HG03280 (cell line): ENCODE measurements at regions not wholly inside any gene's neighbourhood (a gene's known extent, or its start where the extent isn't known, plus 50 kb on each side); places are given as distances from the start of the nearest gene placed in this dataset.
"Not testable (repeated sequence)": the region's sequence is repeated elsewhere in the genome, so short reads cannot be mapped to it uniquely, and the experiment has no call there.

Experiments used
- ATAC-seq: cut with Tn5 transposase; IDR thresholded peaks from one replicate; pipeline ENCODE4 v1.9.1; 2021; ENCODE audit warnings: mild to moderate bottlenecking, moderate library complexity; ENCODE audit not compliant: unreplicated experiment

DNA sequence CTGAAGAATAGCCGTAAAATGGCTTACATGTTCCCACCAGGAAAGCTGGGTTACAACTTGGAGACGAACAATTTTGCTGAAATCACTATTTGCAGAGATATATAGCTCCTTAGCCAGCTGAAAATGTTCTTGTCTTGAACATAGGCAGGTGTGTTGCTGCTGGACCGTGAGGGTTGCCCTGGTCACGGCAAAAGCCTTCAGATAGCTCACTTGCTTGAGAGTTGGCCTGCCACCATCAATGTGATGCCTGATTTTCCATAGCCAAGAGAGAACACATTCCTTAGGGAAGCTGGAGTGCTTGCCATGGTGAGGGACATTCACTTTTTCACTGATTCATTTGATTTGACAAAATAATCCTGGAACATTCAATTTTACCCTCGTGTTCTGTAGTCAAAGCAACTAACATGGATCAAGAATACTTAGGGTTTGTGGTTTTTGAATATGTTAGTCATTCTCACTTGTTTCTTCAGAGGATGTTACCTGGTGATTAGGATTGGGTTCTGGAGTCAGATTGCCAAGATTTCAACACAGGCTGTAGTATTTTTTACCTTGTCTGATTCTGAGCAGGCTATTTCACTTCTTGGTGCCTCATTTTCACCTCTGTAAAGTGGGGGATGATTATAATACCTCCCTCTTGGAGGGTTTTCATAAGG, 536.9 kb downstream of the RAPGEF2 start:
- no peak for ATAC-seq

DNA sequence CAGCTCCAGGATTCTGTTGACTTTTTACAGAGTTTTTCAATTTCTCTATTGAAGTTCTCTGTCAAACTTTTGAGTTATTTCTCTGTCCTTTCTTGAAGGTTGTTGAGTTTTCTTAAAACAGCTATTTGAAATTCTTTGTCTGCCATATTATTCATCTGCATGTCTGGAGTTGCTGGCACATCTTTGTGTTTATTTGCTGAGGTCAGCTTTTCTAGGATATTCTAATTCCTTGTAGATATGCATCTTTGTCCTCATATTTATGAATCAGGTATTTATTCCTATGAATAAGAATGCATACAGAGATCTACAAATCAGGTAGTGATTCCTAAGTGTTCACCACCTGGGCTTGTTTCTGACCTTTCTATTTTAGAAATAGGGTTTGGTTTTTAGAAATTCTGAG, 546.4 kb downstream of the RAPGEF2 start:
- no peak for ATAC-seq

DNA sequence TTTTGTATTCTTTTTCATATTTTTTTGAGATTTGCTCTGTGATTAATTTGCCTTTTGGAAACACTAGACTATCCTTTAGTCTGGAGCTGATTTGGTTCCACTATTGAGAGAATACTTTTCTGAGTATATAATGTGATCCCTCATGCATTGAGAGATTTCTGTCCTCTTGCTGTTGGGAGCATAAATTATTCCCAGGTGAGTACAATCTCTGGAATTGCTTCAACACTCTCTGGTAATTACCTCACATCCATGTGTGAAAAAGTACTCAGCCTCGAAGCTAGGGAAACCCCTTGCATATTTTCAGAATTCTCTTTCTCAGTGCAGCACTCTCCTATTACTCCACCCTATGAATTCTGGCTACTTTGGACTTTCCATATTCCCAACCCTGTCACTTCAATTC, 550.0 kb downstream of the RAPGEF2 start:
- ATAC-seq: no peak

DNA sequence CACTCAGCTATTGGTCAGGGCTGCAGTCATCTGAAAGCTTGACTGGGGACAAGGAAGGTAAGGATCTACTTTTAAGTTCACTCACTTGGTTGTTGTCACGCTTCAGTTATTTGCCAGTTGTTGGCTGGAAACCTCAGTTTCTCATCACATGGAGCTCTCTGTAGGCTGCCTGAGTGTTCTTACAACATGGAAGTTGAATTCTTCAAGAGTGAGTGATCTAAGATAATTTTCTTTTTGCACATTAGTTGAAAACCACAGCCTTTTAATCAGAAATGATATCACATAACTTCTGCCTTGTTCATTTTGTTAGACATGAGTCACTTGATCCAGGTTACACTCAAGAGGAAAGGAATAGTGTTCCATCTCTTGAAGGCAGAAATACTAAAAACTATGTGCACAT, 552.7 kb downstream of the RAPGEF2 start:
- ATAC-seq: no peak

DNA sequence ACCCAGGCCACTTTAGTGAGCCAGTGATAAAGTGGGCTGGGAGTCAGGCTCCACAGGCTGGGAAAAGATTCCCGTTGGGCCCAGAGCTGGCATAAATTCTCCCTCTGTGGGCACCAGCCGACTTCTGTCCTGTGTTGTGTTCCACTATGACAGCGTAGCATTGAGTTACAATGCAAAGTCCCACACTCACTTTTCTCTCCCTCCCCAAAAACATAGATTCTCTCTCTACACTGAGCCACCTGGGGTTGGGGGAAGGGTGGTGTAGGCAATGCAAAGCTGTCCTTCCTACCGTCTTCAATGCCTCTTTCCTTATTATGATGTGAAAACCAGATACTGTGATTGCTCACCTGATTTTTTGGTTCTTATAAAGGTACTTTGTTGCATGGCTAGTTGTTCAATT, 566.2 kb downstream of the RAPGEF2 start:
- no peak for ATAC-seq

DNA sequence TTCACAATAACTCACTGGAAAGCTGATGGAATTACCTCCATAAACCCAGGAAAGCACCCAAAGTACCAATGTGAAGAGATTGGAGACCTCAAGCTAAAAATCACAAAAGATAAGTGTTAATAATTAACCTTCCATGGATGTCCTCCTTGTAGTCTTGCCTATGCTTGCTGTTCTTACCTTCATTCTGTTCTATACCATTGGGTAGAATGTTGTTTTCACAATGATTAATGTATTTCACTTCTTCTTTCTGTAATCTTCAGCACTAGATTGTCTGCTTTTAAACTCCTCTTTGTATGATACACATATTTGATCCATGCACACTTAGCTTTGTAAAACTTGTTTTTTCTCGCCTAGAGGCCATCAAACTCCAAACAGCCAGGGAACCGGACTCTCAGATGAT, 570.3 kb downstream of the RAPGEF2 start:
- ATAC-seq: no peak

DNA sequence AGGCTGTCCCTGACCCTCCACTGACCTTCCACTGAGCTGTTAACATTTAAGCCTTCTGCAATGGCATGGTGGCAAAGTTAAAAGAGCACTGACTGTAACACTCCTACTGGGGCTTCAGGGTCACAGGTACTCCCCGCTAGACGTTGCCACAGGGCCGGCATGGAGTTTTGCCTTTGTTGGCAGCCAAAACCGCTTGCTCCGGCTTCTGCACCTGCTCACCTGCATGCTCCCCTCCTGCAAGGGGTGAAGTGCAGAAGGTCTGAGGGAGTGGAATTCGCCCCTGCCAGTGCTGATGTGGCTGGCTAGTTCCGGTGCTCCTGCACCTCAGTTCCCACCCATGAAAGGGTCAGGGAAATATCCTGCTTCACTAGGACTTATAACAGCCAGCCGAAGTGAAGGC, 571.4 kb downstream of the RAPGEF2 start:
- no peak for ATAC-seq

DNA sequence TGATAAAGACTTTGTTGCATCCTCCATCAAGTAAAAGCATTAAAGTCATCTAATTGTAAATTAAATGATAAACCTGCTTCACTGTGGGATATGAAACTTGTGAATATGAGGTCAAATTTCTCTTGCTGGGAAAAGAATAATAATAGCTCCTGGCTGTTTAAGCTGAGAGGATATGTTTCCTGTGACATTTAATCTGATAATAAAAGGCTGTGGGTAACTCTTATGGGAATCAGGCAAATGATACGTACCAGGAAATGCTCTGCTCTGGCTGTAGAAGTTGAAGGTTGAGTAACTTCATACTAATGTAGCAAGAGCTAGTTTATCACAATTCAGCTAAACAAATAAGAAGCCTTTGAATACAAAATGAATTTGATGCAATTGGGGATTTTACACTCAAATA, 574.6 kb downstream of the RAPGEF2 start:
- no peak for ATAC-seq

DNA sequence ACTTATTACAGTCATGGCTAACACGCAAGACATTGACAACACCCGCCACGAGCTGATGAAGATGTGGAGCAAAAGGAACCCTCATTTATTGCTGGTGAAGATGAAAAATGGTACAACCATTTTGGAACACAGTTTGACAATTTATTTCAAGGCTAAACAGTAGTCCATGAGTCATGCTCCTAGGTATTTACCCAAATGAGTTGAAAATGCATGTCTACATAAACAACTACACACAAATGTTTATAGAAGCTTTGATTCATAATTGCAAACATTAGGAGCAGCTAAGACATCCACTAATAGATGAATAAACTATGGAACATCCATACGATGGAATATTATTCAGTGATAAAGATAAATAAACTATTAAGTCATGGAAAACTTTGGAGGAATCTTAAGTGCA, 580.1 kb downstream of the RAPGEF2 start:
- no peak for ATAC-seq

DNA sequence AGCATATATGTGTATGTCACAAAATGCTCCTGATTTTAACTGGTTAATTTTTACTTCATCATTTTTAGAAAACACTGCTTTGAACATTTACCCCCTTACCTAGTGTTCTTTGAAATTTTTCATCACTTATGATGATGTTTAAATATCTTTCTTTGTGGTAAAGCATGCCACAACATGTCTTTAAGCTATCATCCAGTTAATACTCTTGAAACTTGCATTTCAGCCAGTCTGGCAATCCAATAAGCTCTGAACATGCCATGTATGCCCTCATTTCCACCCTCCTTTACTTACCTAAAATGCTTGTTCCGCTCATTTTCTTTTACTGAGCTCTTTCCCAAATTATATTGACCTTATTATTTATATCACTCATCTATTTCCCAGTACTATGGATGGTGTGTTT, 581.2 kb downstream of the RAPGEF2 start:
- no peak for ATAC-seq

DNA sequence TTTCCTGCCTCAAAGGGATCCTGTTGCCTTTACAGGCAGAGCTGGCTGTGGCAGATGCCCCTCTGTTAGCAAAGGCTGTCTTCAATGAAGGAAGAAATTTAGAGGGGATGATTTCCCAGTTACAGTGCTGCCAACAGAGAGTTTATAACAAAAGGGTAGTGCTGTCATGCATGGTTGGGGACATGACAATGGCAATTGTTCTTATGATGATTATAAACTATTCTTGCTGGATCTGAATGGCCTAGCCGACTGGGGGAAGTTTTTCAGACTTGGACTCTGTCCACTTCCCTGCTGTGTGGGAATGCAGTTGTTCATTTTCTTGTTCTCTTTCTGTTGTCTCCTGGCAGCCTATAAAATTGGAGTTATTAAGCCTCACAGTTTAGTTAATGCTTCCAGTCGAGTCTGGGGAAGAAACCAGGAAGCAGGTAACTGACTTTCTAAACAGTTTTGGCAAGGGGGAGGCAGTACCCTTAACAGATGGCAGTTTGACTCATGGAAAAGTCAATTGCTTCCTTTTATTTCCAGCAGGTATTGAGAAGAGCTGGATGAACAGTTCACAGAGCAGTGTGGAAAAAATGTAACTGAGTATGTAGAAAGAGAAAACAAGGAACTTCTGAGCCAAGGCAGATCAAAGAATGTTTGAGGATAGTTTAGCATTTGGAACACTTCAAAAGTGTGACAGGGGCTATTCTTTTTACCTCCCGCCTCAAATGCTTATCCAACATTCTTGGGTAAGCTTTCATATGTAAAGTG, 582.6 kb downstream of the RAPGEF2 start:
- ATAC-seq: no peak

DNA sequence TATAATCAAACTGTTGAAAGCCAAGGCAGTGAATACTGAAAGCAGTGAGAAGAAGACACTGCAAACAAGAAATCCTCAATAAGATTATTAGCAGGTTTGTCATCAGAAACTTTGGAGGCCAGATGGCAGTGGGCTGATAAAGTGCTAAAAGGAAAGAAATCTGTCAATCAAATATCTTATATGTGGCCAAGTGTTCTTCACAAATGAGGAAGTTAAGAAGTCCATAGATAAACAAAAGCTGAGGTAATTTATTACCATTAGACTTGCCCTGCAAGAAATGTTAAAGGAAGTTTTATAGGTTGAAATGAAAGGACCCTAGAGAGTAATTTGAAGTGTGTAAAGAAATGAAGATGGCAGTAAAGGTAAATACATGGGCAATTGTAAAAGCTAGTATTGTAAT, 586.6 kb downstream of the RAPGEF2 start:
- no peak for ATAC-seq

DNA sequence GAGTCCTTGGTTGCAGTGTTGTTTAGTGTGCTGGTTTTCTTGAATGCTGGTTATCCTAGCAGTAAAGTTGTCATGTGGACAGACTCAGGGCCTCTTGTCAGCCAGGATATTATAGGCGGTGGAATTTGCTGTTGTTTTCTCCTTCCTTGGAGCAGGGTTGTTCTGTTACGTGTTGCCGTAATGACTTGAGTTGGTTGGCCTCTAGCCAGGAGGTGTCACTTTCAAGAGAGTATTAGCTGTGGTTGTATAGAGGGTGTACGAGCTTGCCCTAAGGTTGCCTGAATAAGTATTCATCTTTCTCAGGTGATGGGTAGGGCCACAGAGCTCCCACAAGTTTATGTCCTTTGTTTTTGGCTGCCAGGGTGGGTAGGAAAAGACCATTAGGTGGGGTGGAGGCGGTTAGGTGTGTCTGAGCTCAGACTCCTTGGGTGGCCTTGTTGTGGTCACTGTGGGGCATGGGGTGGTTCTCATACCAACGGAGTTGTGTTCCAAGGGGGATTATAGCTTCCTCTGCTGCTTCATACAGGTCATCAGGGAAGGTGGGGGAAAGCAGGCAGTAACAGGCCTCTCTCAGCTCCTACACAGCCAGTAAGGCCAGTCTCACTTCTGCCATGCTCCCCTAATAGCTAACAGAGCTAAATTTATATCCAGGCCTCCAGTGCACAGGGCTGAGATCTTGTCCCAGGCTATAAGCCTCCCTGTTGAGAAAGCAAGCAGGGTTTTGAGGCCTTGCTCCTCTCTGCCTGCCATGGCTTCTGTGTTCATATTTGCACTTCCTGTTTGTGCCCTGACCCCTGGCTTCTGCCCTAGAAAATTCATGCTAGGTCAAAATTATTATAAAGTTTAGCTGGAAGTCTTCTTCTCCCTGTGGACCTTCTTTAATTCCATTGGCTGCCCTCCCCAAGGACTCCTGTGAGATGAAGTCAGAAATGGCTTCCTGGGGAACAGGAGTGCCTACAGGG, 594.7 kb downstream of the RAPGEF2 start:
- no peak for ATAC-seq

DNA sequence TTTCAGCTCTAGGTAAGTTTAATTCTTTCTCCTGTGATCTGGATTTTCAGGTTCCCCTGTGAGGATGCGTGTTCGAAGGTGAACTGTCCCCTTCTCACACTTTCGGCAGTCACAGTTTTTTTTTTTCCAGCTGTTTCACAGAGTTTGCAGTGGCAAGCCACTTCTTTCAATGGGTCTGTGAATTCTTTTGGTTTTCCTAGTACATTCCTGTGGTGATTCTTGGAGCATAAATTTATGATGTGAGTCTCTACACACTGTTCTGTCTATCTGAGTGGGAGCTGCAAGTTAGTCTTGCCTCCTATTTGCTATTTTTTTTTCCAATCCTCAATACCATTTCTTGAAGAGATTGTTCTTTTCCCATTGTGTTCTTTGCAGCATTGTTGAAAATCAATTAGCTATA, 595.5 kb downstream of the RAPGEF2 start:
- no peak for ATAC-seq

DNA sequence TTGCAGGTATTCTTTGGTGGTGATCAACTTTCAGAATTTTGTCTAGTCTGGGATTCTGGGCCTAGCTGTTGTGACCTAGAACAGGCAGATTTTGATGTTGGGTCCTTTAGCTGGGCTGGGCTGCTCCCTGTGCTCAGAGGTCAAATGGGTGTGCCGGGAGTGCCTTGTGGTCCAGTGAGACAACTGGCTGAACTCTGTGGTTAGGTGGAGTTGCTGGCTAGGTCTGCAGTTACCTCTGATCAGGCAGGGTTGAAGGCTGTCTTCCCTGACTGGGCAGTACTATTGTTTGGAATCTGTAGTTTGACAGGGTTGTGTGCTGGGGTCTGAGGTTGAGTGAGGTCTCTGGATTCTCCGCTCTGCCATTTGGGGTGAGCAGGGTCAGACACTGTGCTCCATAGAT, 599.3 kb downstream of the RAPGEF2 start:
- ATAC-seq: no peak

DNA sequence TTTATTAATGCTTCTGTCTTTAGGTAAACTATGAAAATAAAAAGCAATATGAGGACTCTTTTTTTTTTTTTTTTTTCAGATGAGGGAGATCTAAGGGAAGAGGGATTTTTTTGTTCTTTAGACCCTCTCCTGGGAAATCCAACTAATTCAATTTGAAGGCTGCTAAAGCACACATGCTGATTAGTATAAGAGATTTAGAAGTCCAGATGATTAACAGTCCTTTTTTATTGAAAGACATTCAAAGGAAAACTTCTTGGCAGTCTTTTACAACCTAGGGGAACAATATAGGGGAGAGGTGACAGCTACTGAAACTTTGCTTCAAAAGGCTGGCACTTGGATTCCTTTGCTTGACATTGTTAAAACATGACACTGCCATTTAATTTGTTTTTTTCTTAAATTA, 602.5 kb downstream of the RAPGEF2 start:
- ATAC-seq: no peak

DNA sequence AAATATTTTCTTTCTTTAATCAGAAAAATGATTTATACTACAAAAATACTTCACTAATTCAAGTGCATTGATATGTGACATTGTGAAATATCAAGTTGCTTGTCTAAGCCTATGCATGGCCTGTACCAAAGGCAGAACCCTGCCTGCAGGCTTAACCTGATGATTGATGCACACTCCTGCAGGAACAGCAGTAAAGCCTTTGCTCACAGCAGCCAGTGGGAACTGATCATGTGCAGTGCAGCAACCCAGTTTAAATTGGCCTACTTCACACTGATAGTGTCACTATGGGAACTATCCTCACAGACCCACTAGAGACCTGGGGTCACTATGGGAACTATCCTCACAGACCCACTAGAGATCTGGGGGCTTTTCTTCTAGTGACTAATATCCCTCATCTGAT, 603.8 kb downstream of the RAPGEF2 start:
- ATAC-seq: no peak

DNA sequence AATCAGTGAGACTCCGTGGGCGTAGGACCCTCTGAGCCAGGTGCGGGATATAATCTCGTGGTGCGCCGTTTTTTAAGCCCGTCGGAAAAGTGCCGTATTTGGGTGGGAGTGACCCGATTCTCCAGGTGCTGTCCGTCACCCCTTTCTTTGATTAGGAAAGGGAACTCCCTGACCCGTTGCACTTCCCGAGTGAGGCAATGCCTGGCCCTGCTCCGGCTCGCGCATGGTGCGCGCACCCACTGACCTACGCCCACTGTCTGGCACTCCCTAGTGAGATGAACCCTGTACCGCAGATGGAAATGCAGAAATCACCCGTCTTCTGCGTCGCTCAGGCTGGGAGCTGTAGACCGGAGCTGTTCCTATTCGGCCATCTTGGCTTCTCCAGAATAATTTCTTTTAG, 612.3 kb downstream of the RAPGEF2 start:
- not testable (repeated sequence) for ATAC-seq

DNA sequence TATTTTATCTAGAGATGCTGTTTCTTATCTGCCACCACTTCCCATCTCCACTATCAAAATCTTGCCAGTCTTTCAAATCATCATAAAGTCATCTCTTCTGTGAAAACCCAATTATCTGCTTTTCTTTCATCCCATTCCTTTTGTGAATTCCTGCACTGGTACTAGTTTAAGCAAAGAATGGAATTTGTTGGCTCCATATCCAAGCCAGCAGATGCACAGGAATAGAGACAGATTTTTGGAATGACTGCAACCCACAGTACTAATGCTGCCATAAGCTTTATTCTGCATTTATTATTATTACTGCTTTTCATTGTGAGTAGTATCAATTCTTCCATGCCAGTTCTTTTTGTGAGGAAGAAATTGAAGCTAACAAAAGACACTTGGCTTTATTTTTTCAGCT, 616.7 kb downstream of the RAPGEF2 start:
- ATAC-seq: no peak

DNA sequence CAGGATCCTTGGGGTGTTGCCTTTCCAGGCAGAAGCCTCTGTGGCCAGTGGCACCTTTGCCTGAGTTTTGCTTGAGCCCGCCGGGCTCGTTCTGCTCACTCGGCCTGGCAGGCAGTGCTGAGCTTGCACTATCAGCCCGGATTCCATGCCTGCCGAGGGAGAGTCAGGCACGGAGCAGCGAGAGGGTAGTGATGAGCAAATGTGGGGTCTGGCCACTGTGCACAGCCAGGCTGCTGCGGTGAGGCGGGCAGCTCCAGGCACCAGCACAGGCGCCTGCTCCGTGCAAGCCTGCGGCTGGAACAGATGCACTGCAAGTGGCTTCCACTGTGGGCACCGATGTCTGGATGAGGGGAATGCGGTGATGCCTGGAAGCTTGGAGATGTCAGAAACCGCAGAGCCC, 619.2 kb downstream of the RAPGEF2 start:
- ATAC-seq: no peak

DNA sequence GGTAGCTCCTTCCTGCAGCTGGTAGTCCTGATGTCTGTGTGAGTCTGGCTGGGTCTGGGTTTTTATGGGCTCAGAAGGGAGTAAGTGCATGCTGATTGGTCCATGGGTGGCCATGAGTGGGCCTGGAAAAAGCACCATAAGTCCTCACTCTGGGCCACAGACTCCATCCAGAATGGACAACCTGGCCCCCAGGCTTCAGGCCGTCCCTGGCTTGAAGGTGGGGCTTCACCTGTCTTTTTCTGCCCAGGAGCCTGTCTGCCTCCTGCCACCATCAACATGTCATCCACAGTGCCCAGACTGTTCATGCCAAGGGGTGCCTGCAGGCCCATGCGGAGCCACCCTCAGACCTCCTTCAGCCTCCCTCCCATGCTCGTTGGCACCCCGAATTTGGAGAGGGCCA, 620.0 kb downstream of the RAPGEF2 start:
- no peak for ATAC-seq
